ENCODE measurements at regions not wholly inside any gene's neighbourhood (a gene's known extent, or its start where the extent isn't known, plus 50 kb on each side); places are given as distances from the start of the nearest gene placed in this dataset.

- no peaks in the 10 kb centered on the region for H3K36me3 ChIP-seq (ENCODE audit: control insufficient read depth in 2 of 4, insufficient read depth in 4 of 4, low read length in 3 of 4)
- H2AK5ac ChIP-seq (ENCODE audit: low read depth, low read length), result no peak overlapping the region
- H4K5ac ChIP-seq (ENCODE audit: insufficient read length, low read depth, low read length), result no peak overlapping the region
- H3K23me2 ChIP-seq (ENCODE audit: low read depth, low read length), result peaks cover 4% of the 10 kb centered on the region; the same call in 1 of the 2 replicates
- DNase-seq (ENCODE audit: low read depth in 1 of 2, low spot score in 2 of 2) (no peak), FAIRE-seq (no peak)
- H3K9me3 ChIP-seq (ENCODE audit: insufficient read depth in 2 of 2, low read depth in 1 of 2, low read length in 1 of 2), result no peaks in the 10 kb centered on the region
- H3K79me2 ChIP-seq (ENCODE audit: control insufficient read depth in 1 of 2, insufficient read depth in 2 of 2, low read length in 2 of 2), result no peaks in the 10 kb centered on the region
- H3K4me1 ChIP-seq (replicated peaks in 1 of 4; ENCODE audit: control insufficient read depth in 3 of 4, insufficient read depth in 4 of 4, low read length in 3 of 4), result no peaks in the 10 kb centered on the region
- no peaks in the 10 kb centered on the region for H3K27me3 ChIP-seq (replicated peaks in 1 of 4; ENCODE audit: control insufficient read depth in 3 of 4, extremely low read depth in 1 of 4, insufficient read depth in 3 of 4, low read length in 3 of 4)
- H4K20me1 ChIP-seq (replicated peaks in 1 of 2; ENCODE audit: control insufficient read depth in 1 of 2, insufficient read depth in 2 of 2, low read length in 2 of 2), result no peaks in the 10 kb centered on the region
- no peak overlapping the region for H3K27ac ChIP-seq (ENCODE audit: low read depth, low read length)
- no peak overlapping the region for H4K91ac ChIP-seq (replicated peaks; ENCODE audit: insufficient read length, low read length)
- no peak overlapping the region for H2BK20ac ChIP-seq (ENCODE audit: low read length)
- POLR2A ChIA-PET (ENCODE audit: partially characterized antibody), result no interaction called here
- H3K4ac ChIP-seq (replicated peaks; ENCODE audit: insufficient read length, low read depth, low read length), result no peak overlapping the region
- H3K14ac ChIP-seq (ENCODE audit: insufficient read length), result no peak overlapping the region
- no peak overlapping the region for H2BK5ac ChIP-seq (ENCODE audit: low read depth, low read length)
- no peak overlapping the region for H3K9ac ChIP-seq (replicated peaks in 1 of 4; ENCODE audit: extremely low read depth in 1 of 4, low read depth in 3 of 4, low read length in 3 of 4)
- WGBS, 2 experiments (ENCODE audit: extremely low coverage in 1 of 2, insufficient coverage in 1 of 2, insufficient read length in 1 of 2, insufficient replicate concordance in 2 of 2, low coverage in 1 of 2, low lambda C conversion rate in 2 of 2, missing lambda C conversion rate in 1 of 2), result 80% methylated on average over 1 of the region's 1 CpG; no CpG with 5 or more reads in 1 of the 2 experiments
- H3K23ac ChIP-seq (ENCODE audit: insufficient read length), result no peak overlapping the region
- no peak overlapping the region for H2BK120ac ChIP-seq (replicated peaks; ENCODE audit: low read depth, low read length)
- no peak overlapping the region for H2AFZ ChIP-seq (ENCODE audit: low read length)
- no peak overlapping the region for H3K4me2 ChIP-seq (ENCODE audit: insufficient read depth in 1 of 2, low read depth in 2 of 2, low read length in 2 of 2)
- H4K8ac ChIP-seq (ENCODE audit: extremely low read depth, insufficient read depth, low read length), result no peak overlapping the region
- no peak overlapping the region for H3K56ac ChIP-seq (replicated peaks; ENCODE audit: insufficient read length, low read depth, low read length)
- no peaks in the 10 kb centered on the region for H3K79me1 ChIP-seq (ENCODE audit: low read depth, low read length)
- no peak overlapping the region for H3K4me3 ChIP-seq (ENCODE audit: extremely low read depth in 1 of 4, insufficient read depth in 2 of 4, low read depth in 3 of 4, low read length in 4 of 4)
- no peak overlapping the region for H3K18ac ChIP-seq (ENCODE audit: extremely low read depth, low read length)
- no peak overlapping the region for H2BK15ac ChIP-seq (ENCODE audit: low read length)
- CTCF ChIA-PET (ENCODE audit: partially characterized antibody), result interaction anchor here (1.3 kb wide), 1 partner anchor 69 kb away, joined by 3 read pairs; no protein-coding TSS in a partner anchor
- no peak overlapping the region for H2BK12ac ChIP-seq (ENCODE audit: low read depth, low read length)
- TF ChIP-seq EGR1 (IDR thresholded peaks at IDR 0.05; ENCODE audit: borderline replicate concordance, low read depth, low read length), result no peak
- no peak for TF ChIP-seq USF2 (IDR thresholded peaks at IDR 0.05; ENCODE audit: low read length)
Observed at GRCh38 chr19:31179471-31179852, 169.8 kb downstream of the TSHZ3 start.
